Nephron (organoid): ENCODE measurements at regions not wholly inside any gene's neighbourhood (a gene's known extent, or its start where the extent isn't known, plus 50 kb on each side); places are given as distances from the start of the nearest gene placed in this dataset.

Experiments used
- H3K27ac Mint-ChIP-seq, 3 experiments: 2 replicates each; pipeline ENCODE4 v1.8.0; 2020; ENCODE audit warnings: mixed read lengths in 3 of 3, mild to moderate bottlenecking in 2 of 3, moderate library complexity in 1 of 3
- H3K27me3 Mint-ChIP-seq: 2 replicates; pipeline ENCODE4 v1.8.0; 2021; ENCODE audit warnings: low read depth, mild to moderate bottlenecking, moderate library complexity, mixed read lengths
- H3K36me3 Mint-ChIP-seq: 2 replicates; pipeline ENCODE4 v1.8.0; 2020; ENCODE audit warnings: low read depth, mixed read lengths
- H3K4me1 Mint-ChIP-seq: 2 replicates; pipeline ENCODE4 v1.8.0; 2020; ENCODE audit warnings: mixed read lengths
- H3K4me3 Mint-ChIP-seq, 3 experiments: 2 replicates each; pipeline ENCODE4 v1.8.0; 2020; ENCODE audit warnings: mild to moderate bottlenecking in 3 of 3, mixed read lengths in 3 of 3, moderate library complexity in 2 of 3
- H3K9me3 Mint-ChIP-seq: 2 replicates; pipeline ENCODE4 v1.8.0; 2020; ENCODE audit warnings: mixed read lengths
- TF ChIP-seq, protein P1 (sequence below), 3 experiments: fragments of 200-600 bp; sonication (generic); IDR thresholded peaks; one replicate each; pipeline ENCODE4 v1.5.0; 2021; ENCODE audit warnings: antibody characterized with exemption in 3 of 3; ENCODE audit not compliant: unreplicated experiment in 3 of 3

GRCh38 chr14:87503711-87504110, 489.3 kb downstream of the GALC start:
- no peak overlapping the region for H3K4me3 Mint-ChIP-seq
- no peaks in the 10 kb centered on the region for H3K36me3 Mint-ChIP-seq
- H3K4me1 Mint-ChIP-seq = no peaks in the 10 kb centered on the region
- H3K27ac Mint-ChIP-seq = no peak overlapping the region
- H3K27me3 Mint-ChIP-seq = no peaks in the 10 kb centered on the region
- TF ChIP-seq, protein P1, sequence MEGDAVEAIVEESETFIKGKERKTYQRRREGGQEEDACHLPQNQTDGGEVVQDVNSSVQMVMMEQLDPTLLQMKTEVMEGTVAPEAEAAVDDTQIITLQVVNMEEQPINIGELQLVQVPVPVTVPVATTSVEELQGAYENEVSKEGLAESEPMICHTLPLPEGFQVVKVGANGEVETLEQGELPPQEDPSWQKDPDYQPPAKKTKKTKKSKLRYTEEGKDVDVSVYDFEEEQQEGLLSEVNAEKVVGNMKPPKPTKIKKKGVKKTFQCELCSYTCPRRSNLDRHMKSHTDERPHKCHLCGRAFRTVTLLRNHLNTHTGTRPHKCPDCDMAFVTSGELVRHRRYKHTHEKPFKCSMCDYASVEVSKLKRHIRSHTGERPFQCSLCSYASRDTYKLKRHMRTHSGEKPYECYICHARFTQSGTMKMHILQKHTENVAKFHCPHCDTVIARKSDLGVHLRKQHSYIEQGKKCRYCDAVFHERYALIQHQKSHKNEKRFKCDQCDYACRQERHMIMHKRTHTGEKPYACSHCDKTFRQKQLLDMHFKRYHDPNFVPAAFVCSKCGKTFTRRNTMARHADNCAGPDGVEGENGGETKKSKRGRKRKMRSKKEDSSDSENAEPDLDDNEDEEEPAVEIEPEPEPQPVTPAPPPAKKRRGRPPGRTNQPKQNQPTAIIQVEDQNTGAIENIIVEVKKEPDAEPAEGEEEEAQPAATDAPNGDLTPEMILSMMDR (IDR thresholded peaks at IDR 0.05; ENCODE audit: unreplicated experiment in 3 of 3) = no peak
- H3K9me3 Mint-ChIP-seq = no peaks in the 10 kb centered on the region

- Mint-ChIP-seq H3K4me1 (peaks cover 6% of the 10 kb centered on the region), H3K36me3 (no peaks in the 10 kb centered on the region), H3K9me3 (no peaks in the 10 kb centered on the region), H3K27me3 (no peaks in the 10 kb centered on the region), H3K27ac (no peak overlapping the region), H3K4me3 (no peak overlapping the region)
- TF ChIP-seq, protein P1 (IDR thresholded peaks at IDR 0.05; ENCODE audit: unreplicated experiment in 3 of 3) = no peak
Measured at GRCh38 chr14:87497301-87497700, 495.7 kb downstream of the GALC start.

- Mint-ChIP-seq H3K4me1 (peaks cover 7% of the 10 kb centered on the region), H3K27me3 (no peaks in the 10 kb centered on the region), H3K9me3 (peaks cover 2% of the 10 kb centered on the region), H3K4me3 (no peak overlapping the region), H3K36me3 (no peaks in the 10 kb centered on the region), H3K27ac (no peak overlapping the region)
- TF ChIP-seq, protein P1 (IDR thresholded peaks at IDR 0.05; ENCODE audit: unreplicated experiment in 3 of 3) = no peak
Measured at GRCh38 chr14:87494010-87494409, 499.0 kb downstream of the GALC start.

GRCh38 chr14:87492561-87492960, 500.4 kb downstream of the GALC start:
- TF ChIP-seq, protein P1 (IDR thresholded peaks at IDR 0.05; ENCODE audit: unreplicated experiment in 3 of 3) = no peak
- no peaks in the 10 kb centered on the region for H3K36me3 Mint-ChIP-seq
- no peak overlapping the region for H3K4me3 Mint-ChIP-seq
- H3K9me3 Mint-ChIP-seq = peaks cover 2% of the 10 kb centered on the region
- peak overlapping the region; percentile 36 to 53 (median 45) for H3K27ac Mint-ChIP-seq
- H3K27me3 Mint-ChIP-seq = no peaks in the 10 kb centered on the region
- peaks cover 7% of the 10 kb centered on the region for H3K4me1 Mint-ChIP-seq

DNA sequence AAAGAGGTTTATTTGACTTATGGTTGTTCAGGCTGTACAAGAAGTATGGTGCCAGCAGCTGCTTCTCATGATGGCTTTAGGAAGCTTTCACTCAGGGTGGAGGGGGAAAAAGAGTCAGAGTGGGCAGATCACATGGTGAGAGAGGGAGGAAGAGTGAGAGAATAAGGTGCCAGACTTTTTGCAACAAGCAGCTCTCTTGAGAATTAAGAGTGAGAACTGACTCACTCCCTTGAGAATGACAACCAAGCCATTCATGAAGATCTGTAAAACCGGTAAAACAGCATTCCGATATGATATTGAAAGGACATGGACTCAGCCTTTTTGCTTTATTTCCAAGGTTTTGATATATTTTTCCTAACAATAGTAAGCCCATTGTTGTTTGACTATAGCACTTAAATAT, 501.2 kb downstream of the GALC start:
- TF ChIP-seq, protein P1 (IDR thresholded peaks at IDR 0.05; ENCODE audit: unreplicated experiment in 3 of 3) = no peak
- Mint-ChIP-seq H3K4me3 (no peak overlapping the region), H3K27ac (no peak overlapping the region), H3K4me1 (peaks cover 7% of the 10 kb centered on the region), H3K9me3 (peaks cover 2% of the 10 kb centered on the region), H3K27me3 (no peaks in the 10 kb centered on the region), H3K36me3 (no peaks in the 10 kb centered on the region)

GRCh38 chr14:87489196-87489819, 503.7 kb downstream of the GALC start:
- TF ChIP-seq, protein P1 (IDR thresholded peaks at IDR 0.05; ENCODE audit: unreplicated experiment in 3 of 3) = no peak
- Mint-ChIP-seq H3K36me3 (no peaks in the 10 kb centered on the region), H3K4me3 (no peak overlapping the region), H3K27ac (no peak overlapping the region), H3K9me3 (peaks cover 2% of the 10 kb centered on the region), H3K27me3 (no peaks in the 10 kb centered on the region), H3K4me1 (peaks cover 7% of the 10 kb centered on the region)
